ENCODE measurements at regions not wholly inside any gene's neighbourhood (a gene's known extent, or its start where the extent isn't known, plus 50 kb on each side); places are given as distances from the start of the nearest gene placed in this dataset.
"Not testable (repeated sequence)": the region's sequence is repeated elsewhere in the genome, so short reads cannot be mapped to it uniquely, and the experiment has no call there.

- DNase-seq (ENCODE audit: low read depth in 1 of 2, low spot score in 1 of 2): no peak
- TF ChIP-seq CTCF (IDR thresholded peaks at IDR 0.05; ENCODE audit: low read depth, low read length): no peak
- Histone ChIP-seq H3K27ac (no peak overlapping the region), H3K36me3 (no peaks in the 10 kb centered on the region), H3K9me3 (ENCODE audit: low read depth) (no peaks in the 10 kb centered on the region), H3K4me1 (ENCODE audit: low read depth) (no peaks in the 10 kb centered on the region), H3K27me3 (no peaks in the 10 kb centered on the region), H3K4me3 (no peak overlapping the region)
Measured at GRCh38 chr16:62732092-62732491, 695.9 kb upstream of the CDH8 start.

DNA sequence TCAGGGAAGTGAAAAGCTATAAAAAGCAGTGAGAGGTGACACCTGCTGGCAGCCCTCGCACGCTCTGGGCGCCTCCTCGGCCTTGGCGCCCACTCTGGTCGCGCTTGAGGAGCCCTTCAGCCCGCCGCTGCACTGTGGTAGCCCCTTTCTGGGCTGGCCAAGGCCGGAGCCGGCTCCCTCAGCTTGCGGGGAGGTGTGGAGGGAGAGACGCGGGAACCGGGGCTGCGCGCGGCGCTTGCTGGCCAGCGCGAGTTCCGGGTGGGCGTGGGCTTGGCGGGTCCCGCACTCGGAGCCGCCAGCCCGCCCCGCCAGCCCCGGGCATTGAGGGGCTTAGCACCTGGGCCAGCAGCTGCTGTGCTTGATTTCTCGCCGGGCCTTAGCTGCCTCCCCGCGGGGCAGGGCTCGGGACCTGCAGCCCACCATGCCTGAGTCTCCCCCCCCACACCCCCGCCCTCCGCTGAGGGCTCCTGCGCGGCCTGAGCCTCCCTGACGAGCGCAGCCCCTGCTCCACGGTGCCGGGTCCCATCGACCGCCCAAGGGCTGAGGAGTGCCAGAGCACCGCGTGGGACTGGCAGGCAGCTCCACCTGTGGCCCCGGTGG, 688.5 kb upstream of the CDH8 start:
- DNase-seq (ENCODE audit: low read depth in 1 of 2, low spot score in 1 of 2); H3K27me3 ChIP-seq; H3K27ac ChIP-seq; H3K4me3 ChIP-seq; H3K4me1 ChIP-seq (ENCODE audit: low read depth); H3K9me3 ChIP-seq (ENCODE audit: low read depth); H3K36me3 ChIP-seq: not testable (repeated sequence)

GRCh38 chr16:62720651-62721050, 684.4 kb upstream of the CDH8 start:
- no peak for DNase-seq (ENCODE audit: low read depth in 1 of 2, low spot score in 1 of 2)
- no peaks in the 10 kb centered on the region for H3K4me1 ChIP-seq (ENCODE audit: low read depth)
- H3K4me3 ChIP-seq: no peak overlapping the region
- H3K36me3 ChIP-seq: no peaks in the 10 kb centered on the region
- no peaks in the 10 kb centered on the region for H3K27me3 ChIP-seq
- H3K9me3 ChIP-seq (ENCODE audit: low read depth): no peaks in the 10 kb centered on the region
- no peak for TF ChIP-seq CTCF (IDR thresholded peaks at IDR 0.05; ENCODE audit: low read depth, low read length)
- no peak overlapping the region for H3K27ac ChIP-seq

GRCh38 chr16:62717026-62717425, 680.8 kb upstream of the CDH8 start:
- no peak for TF ChIP-seq CTCF (IDR thresholded peaks at IDR 0.05; ENCODE audit: low read depth, low read length)
- Histone ChIP-seq H3K9me3 (ENCODE audit: low read depth) (no peaks in the 10 kb centered on the region), H3K27me3 (no peaks in the 10 kb centered on the region), H3K36me3 (no peaks in the 10 kb centered on the region), H3K4me3 (no peak overlapping the region), H3K4me1 (ENCODE audit: low read depth) (no peaks in the 10 kb centered on the region), H3K27ac (no peak overlapping the region)
- DNase-seq (ENCODE audit: low read depth in 1 of 2, low spot score in 1 of 2): no peak

DNA sequence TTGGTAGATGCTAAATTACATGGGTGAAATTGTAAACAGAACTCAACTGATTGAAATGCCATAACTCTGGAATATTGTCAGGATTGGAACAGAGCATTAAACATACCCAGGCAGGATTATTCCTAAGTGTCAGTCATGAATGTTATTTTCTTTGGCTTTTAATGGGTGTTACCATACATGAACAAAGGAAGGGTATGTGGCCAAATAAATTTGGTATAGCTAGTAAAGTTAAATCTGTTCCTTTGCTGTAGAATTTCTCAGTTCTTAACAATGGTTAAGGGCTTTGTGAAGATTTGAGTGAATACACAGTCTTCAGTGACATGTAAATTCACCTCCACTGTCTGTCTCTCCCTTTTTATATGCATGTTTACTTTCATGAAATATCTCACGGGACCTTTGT, 679.5 kb upstream of the CDH8 start:
- TF ChIP-seq CTCF (IDR thresholded peaks at IDR 0.05; ENCODE audit: low read depth, low read length): no peak
- no peaks in the 10 kb centered on the region for H3K9me3 ChIP-seq (ENCODE audit: low read depth)
- no peaks in the 10 kb centered on the region for H3K4me1 ChIP-seq (ENCODE audit: low read depth)
- no peaks in the 10 kb centered on the region for H3K27me3 ChIP-seq
- no peak for DNase-seq (ENCODE audit: low read depth in 1 of 2, low spot score in 1 of 2)
- no peak overlapping the region for H3K4me3 ChIP-seq
- H3K27ac ChIP-seq: no peak overlapping the region
- no peaks in the 10 kb centered on the region for H3K36me3 ChIP-seq

GRCh38 chr16:62712566-62712965, 676.3 kb upstream of the CDH8 start:
- H3K4me3 ChIP-seq: no peak overlapping the region
- no peak for TF ChIP-seq CTCF (IDR thresholded peaks at IDR 0.05; ENCODE audit: low read depth, low read length)

More at GRCh38 chr16:62712566-62712965, 676.3 kb upstream of the CDH8 start:
- H3K27ac ChIP-seq: no peak overlapping the region
- H3K27me3 ChIP-seq: no peaks in the 10 kb centered on the region
- no peaks in the 10 kb centered on the region for H3K9me3 ChIP-seq (ENCODE audit: low read depth)
- no peak for DNase-seq (ENCODE audit: low read depth in 1 of 2, low spot score in 1 of 2)
- no peaks in the 10 kb centered on the region for H3K4me1 ChIP-seq (ENCODE audit: low read depth)
- H3K36me3 ChIP-seq: no peaks in the 10 kb centered on the region

All from cardiac muscle cell (in vitro differentiated cells and primary cell).